ENCODE measurements at regions not wholly inside any gene's neighbourhood (a gene's known extent, or its start where the extent isn't known, plus 50 kb on each side); places are given as distances from the start of the nearest gene placed in this dataset.

GRCh38 chr13:44108331-44108858 lies 228.7 kb downstream of the LACC1 start:
- TF ChIP-seq CTCF (conservative IDR thresholded peaks at IDR 0.05 in 1 of 2, IDR thresholded peaks at IDR 0.05 in 1 of 2; ENCODE audit: low read depth in 1 of 2, low read length in 2 of 2) = no peak
- TF ChIP-seq EZH2 (IDR thresholded peaks at IDR 0.05; ENCODE audit: low read length, missing control alignments) = no peak

Measured in fibroblast of lung (primary cell).